IPS DF 6.9 (cell line): ENCODE measurements at regions not wholly inside any gene's neighbourhood (a gene's known extent, or its start where the extent isn't known, plus 50 kb on each side); places are given as distances from the start of the nearest gene placed in this dataset.
"Not testable (repeated sequence)": the region's sequence is repeated elsewhere in the genome, so short reads cannot be mapped to it uniquely, and the experiment has no call there.

Source experiments
- DNase-seq: peaks from one replicate; pipeline ENCODE4 v3.0.0-alpha.2; 2013; ENCODE audit warnings: low read depth, low spot score
- H3K27ac ChIP-seq: one replicate; pipeline ENCODE4 v1.5.1; 2013; ENCODE audit warnings: low read length, control low read depth
- H3K27me3 ChIP-seq: 2 replicates; pipeline ENCODE4 v1.6.1; 2013; ENCODE audit warnings: mild to moderate bottlenecking, low read length; ENCODE audit not compliant: control insufficient read depth, insufficient read depth
- H3K36me3 ChIP-seq: 2 replicates; pipeline ENCODE4 v1.6.1; 2013; ENCODE audit warnings: low read length; ENCODE audit not compliant: control insufficient read depth, insufficient read depth
- H3K4me1 ChIP-seq: 2 replicates; pipeline ENCODE4 v1.6.1; 2013; ENCODE audit warnings: low read length; ENCODE audit not compliant: control insufficient read depth, insufficient read depth
- H3K4me3 ChIP-seq: 2 replicates; pipeline ENCODE4 v1.5.1; 2013; ENCODE audit warnings: mild to moderate bottlenecking, low read length
- H3K9me3 ChIP-seq: 2 replicates; pipeline ENCODE4 v1.6.1; 2013; ENCODE audit warnings: low read length, inconsistent platforms; ENCODE audit not compliant: control insufficient read depth, insufficient read depth
- WGBS: extraction: QIAGEN DNeasy Blood & Tissue Kit; methylation state at CpG from one replicate; pipeline ENCODE4 v1.1.7; 2013; ENCODE audit warnings: mixed read lengths, missing lambda C conversion rate; ENCODE audit not compliant: insufficient read length, insufficient coverage; 5-methylcytosine and 5-hydroxymethylcytosine counted together

GRCh38 chr1:115166531-115167091 is 77.3 kb upstream of the TSPAN2 start:
- no peaks in the 10 kb centered on the region for H3K4me1 ChIP-seq
- H3K36me3 ChIP-seq, result no peaks in the 10 kb centered on the region
- H3K9me3 ChIP-seq, result no peaks in the 10 kb centered on the region
- no peaks in the 10 kb centered on the region for H3K27me3 ChIP-seq
- no peak for DNase-seq
- H3K27ac ChIP-seq, result no peak overlapping the region
- no peak overlapping the region for H3K4me3 ChIP-seq

DNA sequence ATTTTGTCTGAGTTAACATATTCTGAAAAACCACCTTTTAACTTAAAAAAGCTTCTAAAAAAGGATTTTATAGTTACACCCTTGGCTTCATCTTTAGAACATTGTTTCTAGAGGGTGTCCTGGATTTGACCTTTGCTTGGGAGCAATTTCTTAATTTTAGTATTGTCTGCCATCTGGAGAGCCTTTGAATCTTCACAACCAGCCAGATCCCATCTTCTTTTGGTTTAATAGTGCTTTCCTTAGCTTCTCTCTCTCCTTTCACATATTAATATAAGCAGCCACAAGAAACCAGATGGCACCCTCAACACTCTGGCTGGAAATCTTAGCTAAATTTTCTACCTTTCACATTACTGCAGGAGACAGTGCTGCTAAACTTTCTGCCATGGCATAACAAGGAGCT is 76.5 kb upstream of the TSPAN2 start:
- Histone ChIP-seq H3K4me3 (no peak overlapping the region), H3K27ac (no peak overlapping the region), H3K36me3 (no peaks in the 10 kb centered on the region), H3K27me3 (no peaks in the 10 kb centered on the region), H3K9me3 (no peaks in the 10 kb centered on the region), H3K4me1 (no peaks in the 10 kb centered on the region)
- no peak for DNase-seq

DNA sequence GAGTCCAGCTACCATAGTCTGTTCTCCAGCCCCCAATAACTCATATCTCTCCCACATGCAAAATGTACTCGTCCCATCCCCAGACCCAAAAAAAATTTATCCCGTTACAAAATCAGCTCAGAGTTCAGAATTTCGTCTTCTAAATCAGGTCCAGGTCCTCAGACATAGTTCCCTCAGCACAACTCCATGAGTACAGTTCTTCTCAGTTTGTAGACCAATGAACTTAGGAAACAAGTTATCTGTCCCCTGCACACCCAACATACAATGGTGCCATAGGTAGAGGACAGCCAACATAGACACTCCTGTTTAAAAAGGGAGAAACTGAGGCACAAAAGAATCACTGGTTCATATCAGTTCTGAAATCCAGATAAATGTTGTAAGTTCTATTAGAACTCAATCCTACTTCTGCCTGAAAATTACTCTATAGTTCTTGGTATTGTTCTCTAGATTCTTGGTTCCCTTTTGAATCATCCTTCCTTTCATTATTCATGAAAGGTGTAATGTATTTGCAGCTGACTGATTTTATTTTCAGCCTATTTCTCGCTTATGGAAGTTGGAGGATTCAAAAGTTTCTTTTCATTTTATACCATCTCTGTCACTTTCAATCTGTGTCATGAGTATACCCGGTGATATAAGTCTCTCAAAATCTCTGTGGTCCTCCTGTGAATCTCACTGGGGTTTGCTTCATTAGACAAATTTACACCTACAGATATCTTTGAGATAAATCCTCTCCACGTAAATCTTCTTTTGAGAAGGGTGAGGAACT is 75.8 kb upstream of the TSPAN2 start:
- Histone ChIP-seq H3K4me1 (no peaks in the 10 kb centered on the region), H3K27ac (no peak overlapping the region), H3K27me3 (no peaks in the 10 kb centered on the region), H3K9me3 (no peaks in the 10 kb centered on the region), H3K4me3 (no peak overlapping the region), H3K36me3 (no peaks in the 10 kb centered on the region)
- WGBS, result no CpG with 5 or more reads among the region's 6 CpGs
- no peak for DNase-seq

DNA sequence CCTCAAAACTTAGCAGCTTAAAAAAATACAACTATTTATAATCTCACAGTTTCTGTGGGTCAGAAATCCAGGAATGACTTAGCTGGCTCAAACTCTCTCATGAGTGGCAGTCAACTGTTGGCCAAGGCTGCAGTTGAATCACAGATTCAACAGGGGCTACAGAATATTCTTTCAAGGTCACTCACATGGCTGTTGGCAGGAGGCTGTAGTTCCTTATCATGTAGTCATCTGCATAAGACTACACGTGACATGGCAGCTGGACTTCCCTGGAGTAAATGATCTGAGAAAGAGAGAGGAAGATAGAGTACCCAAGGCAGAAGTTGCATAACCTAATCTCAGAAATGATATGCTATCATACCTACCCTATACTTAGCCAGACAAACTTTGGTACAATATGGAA is 75.2 kb upstream of the TSPAN2 start:
- H3K4me3 ChIP-seq, result no peak overlapping the region
- H3K36me3 ChIP-seq, result no peaks in the 10 kb centered on the region
- H3K27ac ChIP-seq, result no peak overlapping the region
- no peaks in the 10 kb centered on the region for H3K27me3 ChIP-seq
- DNase-seq, result no peak
- WGBS, result no CpG with 5 or more reads among the region's 1 CpG
- H3K4me1 ChIP-seq, result no peaks in the 10 kb centered on the region
- H3K9me3 ChIP-seq, result no peaks in the 10 kb centered on the region

GRCh38 chr1:115160728-115161127 is 71.4 kb upstream of the TSPAN2 start:
- H3K4me3 ChIP-seq, result no peak overlapping the region
- no peaks in the 10 kb centered on the region for H3K9me3 ChIP-seq
- H3K27ac ChIP-seq, result no peak overlapping the region
- DNase-seq, result no peak
- H3K27me3 ChIP-seq, result no peaks in the 10 kb centered on the region
- H3K36me3 ChIP-seq, result no peaks in the 10 kb centered on the region
- no peaks in the 10 kb centered on the region for H3K4me1 ChIP-seq

DNA sequence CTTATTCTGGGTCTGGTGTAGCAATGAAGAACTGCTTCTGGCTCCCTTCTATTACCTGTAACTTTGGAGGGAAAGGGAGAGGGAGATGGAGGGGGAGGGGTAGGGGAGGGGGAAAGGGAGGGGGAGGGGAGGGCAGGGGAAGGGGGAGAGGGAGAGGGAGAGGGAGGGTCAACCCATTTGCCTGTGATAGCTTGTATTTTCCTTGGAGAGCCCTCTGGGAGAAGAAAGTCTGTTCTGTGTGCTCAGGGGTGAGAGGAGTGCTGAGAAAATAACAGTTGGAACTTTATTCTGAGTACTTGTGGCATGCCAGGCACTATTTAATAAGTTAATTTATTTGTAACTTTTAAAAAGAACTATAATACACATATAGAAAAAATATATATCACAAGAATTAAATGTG is 70.7 kb upstream of the TSPAN2 start:
- Histone ChIP-seq H3K9me3 (no peaks in the 10 kb centered on the region), H3K4me3 (no peak overlapping the region), H3K27me3 (no peaks in the 10 kb centered on the region), H3K4me1 (no peaks in the 10 kb centered on the region), H3K27ac (no peak overlapping the region), H3K36me3 (no peaks in the 10 kb centered on the region)
- DNase-seq, result no peak

GRCh38 chr1:115158181-115158580 is 68.9 kb upstream of the TSPAN2 start:
- Histone ChIP-seq H3K4me3 (no peak overlapping the region), H3K27ac (no peak overlapping the region), H3K9me3 (no peaks in the 10 kb centered on the region), H3K36me3 (no peaks in the 10 kb centered on the region), H3K27me3 (no peaks in the 10 kb centered on the region), H3K4me1 (no peaks in the 10 kb centered on the region)
- WGBS, result no CpG with 5 or more reads among the region's 2 CpGs
- no peak for DNase-seq

DNA sequence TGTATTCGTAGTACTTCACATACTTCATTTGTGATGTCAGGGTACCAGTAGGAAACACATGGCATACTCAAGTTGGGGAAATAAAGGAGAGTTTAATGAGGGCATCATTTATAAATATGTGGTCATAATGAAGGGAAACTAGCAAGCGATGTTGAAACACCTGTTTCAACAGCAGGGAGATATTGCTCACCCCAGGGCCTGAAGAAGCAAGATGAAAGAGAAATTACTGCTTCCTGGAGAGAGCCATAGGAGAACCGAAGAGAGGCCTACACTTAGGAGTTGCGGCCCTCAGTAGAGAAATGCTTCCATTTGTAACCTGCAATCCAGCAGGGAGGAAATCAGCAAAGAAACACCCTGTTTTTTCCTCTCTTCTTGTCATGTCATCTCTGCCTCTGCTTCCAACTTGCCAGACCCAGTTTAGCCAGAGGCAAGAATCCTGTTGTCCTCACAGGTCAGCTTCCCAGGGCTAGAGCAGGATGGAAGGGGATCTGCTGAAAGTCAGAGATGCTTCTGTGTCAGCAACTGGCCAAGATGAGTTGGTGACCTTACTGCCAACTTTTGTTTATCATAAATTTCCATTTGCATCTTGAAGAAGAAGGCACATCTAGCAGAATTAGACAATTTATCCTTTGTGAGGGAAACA is 67.6 kb upstream of the TSPAN2 start:
- Histone ChIP-seq H3K27ac (no peak overlapping the region), H3K4me1 (no peaks in the 10 kb centered on the region), H3K27me3 (no peaks in the 10 kb centered on the region), H3K4me3 (no peak overlapping the region), H3K36me3 (no peaks in the 10 kb centered on the region), H3K9me3 (no peaks in the 10 kb centered on the region)
- DNase-seq, result no peak
- WGBS, result no CpG with 5 or more reads among the region's 4 CpGs

- no peak for DNase-seq
- Histone ChIP-seq H3K4me3 (no peak overlapping the region), H3K27me3 (no peaks in the 10 kb centered on the region), H3K4me1 (no peaks in the 10 kb centered on the region), H3K9me3 (no peaks in the 10 kb centered on the region), H3K27ac (no peak overlapping the region), H3K36me3 (no peaks in the 10 kb centered on the region)
- no CpG with 5 or more reads among the region's 5 CpGs for WGBS
Measured at GRCh38 chr1:115153966-115154557, 64.8 kb upstream of the TSPAN2 start.

DNA sequence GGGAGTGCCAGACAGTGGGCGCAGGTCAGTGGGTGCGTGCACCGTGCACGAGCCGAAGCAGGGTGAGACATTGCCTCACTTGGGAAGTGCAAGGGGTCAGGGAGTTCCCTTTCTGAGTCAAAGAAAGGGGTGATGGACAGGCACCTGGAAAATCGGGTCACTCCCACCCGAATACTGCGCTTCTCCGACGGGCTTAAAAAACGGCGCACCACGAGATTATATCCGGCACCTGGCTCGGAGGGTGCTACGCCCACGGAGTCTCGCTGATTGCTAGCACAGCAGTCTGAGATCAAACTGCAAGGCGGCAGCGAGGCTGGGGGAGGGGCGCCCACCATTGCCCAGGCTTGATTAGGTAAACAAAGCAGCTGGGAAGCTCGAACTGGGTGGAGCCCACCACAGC is 58.6 kb upstream of the TSPAN2 start:
- H3K36me3 ChIP-seq, DNase-seq, H3K27me3 ChIP-seq, H3K4me1 ChIP-seq, H3K27ac ChIP-seq, H3K9me3 ChIP-seq: not testable (repeated sequence)
- H3K4me3 ChIP-seq, result peak overlapping the region; percentile 32; the same call in 1 of the 2 replicates
- no CpG with 5 or more reads among the region's 22 CpGs for WGBS

DNA sequence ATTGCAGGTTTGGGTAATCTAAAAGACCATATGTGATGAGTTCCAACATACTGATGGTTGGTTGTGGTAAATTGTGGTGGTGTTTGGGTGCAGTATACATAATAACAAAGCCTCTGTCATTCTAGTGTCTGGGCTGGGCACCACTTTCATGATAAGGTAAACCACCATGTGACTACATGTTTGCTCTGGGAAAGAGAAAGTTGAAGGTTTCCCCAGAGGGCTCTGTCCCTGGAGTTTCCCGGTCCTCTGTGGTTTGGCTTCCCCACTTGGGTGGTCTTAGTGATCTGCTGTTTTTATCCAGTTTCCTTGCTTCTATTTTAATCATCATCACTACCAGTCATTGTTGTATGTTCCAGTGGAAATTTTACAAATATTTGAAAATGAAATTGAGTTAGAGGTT is 55.9 kb upstream of the TSPAN2 start:
- Histone ChIP-seq H3K4me3 (no peak overlapping the region), H3K27ac (no peak overlapping the region), H3K9me3 (no peaks in the 10 kb centered on the region), H3K36me3 (no peaks in the 10 kb centered on the region), H3K4me1 (no peaks in the 10 kb centered on the region), H3K27me3 (no peaks in the 10 kb centered on the region)
- DNase-seq, result no peak
- WGBS, result no CpG with 5 or more reads among the region's 1 CpG
